ENCODE measurements at regions not wholly inside any gene's neighbourhood (a gene's known extent, or its start where the extent isn't known, plus 50 kb on each side); places are given as distances from the start of the nearest gene placed in this dataset.

DNA sequence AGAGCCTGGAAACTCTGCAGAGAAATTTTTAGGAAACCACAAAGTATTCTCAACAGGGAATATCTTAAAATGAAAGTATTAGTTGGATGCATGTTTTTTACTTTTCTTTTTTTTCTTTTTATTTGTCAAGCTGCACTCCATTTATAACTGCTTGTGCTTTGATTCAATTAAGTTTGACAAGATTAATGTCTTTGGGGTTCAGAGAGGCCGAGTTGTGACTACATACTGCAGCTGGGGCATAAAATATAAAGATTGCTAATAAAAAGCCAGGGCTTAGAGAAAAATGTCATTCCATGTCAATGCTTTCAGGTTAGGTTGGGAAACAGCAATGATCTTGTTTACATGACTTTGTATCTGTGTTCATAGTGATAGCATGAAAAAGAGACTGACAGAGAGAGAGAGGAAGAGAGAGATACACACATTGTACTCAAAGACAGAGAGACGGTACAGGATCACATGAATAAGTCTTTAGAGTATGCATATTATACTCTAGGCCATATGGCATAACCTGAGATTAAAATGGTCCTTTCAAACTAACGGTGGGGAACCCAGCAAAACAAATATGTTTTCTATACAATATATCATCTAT, 1022.3 kb upstream of the CNTNAP5 start:
- no peak overlapping the region for H3K27ac ChIP-seq (ENCODE audit: low read depth, low read length)
- H3K9me3 ChIP-seq (ENCODE audit: control insufficient read depth, insufficient read depth, low read length) = peaks cover 3% of the 10 kb centered on the region; the same call in 1 of the 2 replicates
- H3K4me1 ChIP-seq (ENCODE audit: control insufficient read depth, low read length) = no peaks in the 10 kb centered on the region
- TF ChIP-seq EZH2phosphoT487 (IDR thresholded peaks at IDR 0.05; ENCODE audit: borderline replicate concordance, low read length) = no peak
- TF ChIP-seq, protein P1, sequence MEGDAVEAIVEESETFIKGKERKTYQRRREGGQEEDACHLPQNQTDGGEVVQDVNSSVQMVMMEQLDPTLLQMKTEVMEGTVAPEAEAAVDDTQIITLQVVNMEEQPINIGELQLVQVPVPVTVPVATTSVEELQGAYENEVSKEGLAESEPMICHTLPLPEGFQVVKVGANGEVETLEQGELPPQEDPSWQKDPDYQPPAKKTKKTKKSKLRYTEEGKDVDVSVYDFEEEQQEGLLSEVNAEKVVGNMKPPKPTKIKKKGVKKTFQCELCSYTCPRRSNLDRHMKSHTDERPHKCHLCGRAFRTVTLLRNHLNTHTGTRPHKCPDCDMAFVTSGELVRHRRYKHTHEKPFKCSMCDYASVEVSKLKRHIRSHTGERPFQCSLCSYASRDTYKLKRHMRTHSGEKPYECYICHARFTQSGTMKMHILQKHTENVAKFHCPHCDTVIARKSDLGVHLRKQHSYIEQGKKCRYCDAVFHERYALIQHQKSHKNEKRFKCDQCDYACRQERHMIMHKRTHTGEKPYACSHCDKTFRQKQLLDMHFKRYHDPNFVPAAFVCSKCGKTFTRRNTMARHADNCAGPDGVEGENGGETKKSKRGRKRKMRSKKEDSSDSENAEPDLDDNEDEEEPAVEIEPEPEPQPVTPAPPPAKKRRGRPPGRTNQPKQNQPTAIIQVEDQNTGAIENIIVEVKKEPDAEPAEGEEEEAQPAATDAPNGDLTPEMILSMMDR (IDR thresholded peaks at IDR 0.05; ENCODE audit: low read depth, low read length, poor library complexity, severe bottlenecking) = no peak
- H3K4me2 ChIP-seq (ENCODE audit: low read length) = no peak overlapping the region
- H3K36me3 ChIP-seq (ENCODE audit: control insufficient read depth, low read length) = no peaks in the 10 kb centered on the region
- no peaks in the 10 kb centered on the region for H3K9me2 ChIP-seq (replicated peaks; ENCODE audit: control insufficient read depth, low read length)
- H4K20me1 ChIP-seq (ENCODE audit: control insufficient read depth, insufficient read depth, low read depth, low read length) = no peaks in the 10 kb centered on the region
- H3K4me3 ChIP-seq (ENCODE audit: low read length) = no peak overlapping the region
- H3K27me3 ChIP-seq (ENCODE audit: control insufficient read depth, low read length) = no peaks in the 10 kb centered on the region
- no peaks in the 10 kb centered on the region for H3K79me2 ChIP-seq (ENCODE audit: control insufficient read depth, low read length)
- no peaks in the 10 kb centered on the region for H3F3A ChIP-seq (ENCODE audit: control insufficient read depth, insufficient read depth)

DNA sequence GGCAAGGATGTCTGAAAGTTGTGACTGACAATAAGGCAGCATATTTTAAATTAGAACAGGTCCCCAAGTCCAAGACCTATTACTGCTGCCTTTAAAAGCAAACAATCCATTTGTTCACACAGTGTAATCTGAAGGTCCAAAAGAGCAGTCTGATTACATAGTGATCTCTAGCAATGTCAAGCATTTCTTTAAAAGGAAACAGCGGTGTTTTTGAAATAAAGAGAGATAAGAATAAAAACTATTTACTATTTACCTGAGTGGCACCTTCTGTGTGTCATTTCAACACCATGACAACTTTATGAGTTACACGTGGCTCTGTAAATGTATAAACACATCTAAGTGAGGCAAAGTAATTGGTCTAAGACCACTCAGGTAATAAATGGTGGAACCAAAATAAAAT, 1009.9 kb upstream of the CNTNAP5 start:
- H3K27ac ChIP-seq (ENCODE audit: low read depth, low read length) = no peak overlapping the region
- H3K4me2 ChIP-seq (ENCODE audit: low read length) = no peak overlapping the region
- no peak overlapping the region for H3K4me3 ChIP-seq (ENCODE audit: low read length)
- no peaks in the 10 kb centered on the region for H3K79me2 ChIP-seq (ENCODE audit: control insufficient read depth, low read length)
- H3K36me3 ChIP-seq (ENCODE audit: control insufficient read depth, low read length) = no peaks in the 10 kb centered on the region
- H3F3A ChIP-seq (ENCODE audit: control insufficient read depth, insufficient read depth) = no peaks in the 10 kb centered on the region
- H3K9me3 ChIP-seq (ENCODE audit: control insufficient read depth, insufficient read depth, low read length) = no peaks in the 10 kb centered on the region
- H3K9me2 ChIP-seq (replicated peaks; ENCODE audit: control insufficient read depth, low read length) = no peaks in the 10 kb centered on the region
- H3K27me3 ChIP-seq (ENCODE audit: control insufficient read depth, low read length) = no peaks in the 10 kb centered on the region
- TF ChIP-seq, protein P1 (IDR thresholded peaks at IDR 0.05; ENCODE audit: low read depth, low read length, poor library complexity, severe bottlenecking) = no peak
- TF ChIP-seq EZH2phosphoT487 (IDR thresholded peaks at IDR 0.05; ENCODE audit: borderline replicate concordance, low read length) = no peak
- no peaks in the 10 kb centered on the region for H4K20me1 ChIP-seq (ENCODE audit: control insufficient read depth, insufficient read depth, low read depth, low read length)
- no peaks in the 10 kb centered on the region for H3K4me1 ChIP-seq (ENCODE audit: control insufficient read depth, low read length)

DNA sequence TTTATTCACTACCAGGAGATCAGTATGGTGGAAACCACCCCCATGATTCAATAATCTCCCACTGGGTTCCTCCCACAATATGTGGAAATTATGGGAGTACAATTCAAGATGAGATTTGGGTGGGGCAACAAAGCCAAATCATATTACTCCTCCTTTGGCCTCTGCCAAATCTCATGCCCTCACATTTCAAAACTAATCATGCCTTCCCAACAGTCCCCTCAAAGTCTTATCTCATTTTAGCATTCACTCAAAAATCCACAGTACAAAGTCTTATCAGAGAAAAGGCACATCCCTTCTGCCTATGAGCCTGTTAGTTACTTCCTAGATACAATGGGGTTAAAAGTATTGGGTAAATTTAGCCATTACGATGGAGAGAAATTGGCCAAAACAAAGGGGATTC, 989.5 kb upstream of the CNTNAP5 start:
- no peak for TF ChIP-seq EZH2phosphoT487 (IDR thresholded peaks at IDR 0.05; ENCODE audit: borderline replicate concordance, low read length)
- TF ChIP-seq, protein P1 (IDR thresholded peaks at IDR 0.05; ENCODE audit: low read depth, low read length, poor library complexity, severe bottlenecking) = no peak
- no peaks in the 10 kb centered on the region for H3K27me3 ChIP-seq (ENCODE audit: control insufficient read depth, low read length)
- H3K4me2 ChIP-seq (ENCODE audit: low read length) = no peak overlapping the region
- no peaks in the 10 kb centered on the region for H3K79me2 ChIP-seq (ENCODE audit: control insufficient read depth, low read length)
- no peak overlapping the region for H3K4me3 ChIP-seq (ENCODE audit: low read length)
- H3K36me3 ChIP-seq (ENCODE audit: control insufficient read depth, low read length) = no peaks in the 10 kb centered on the region
- H3F3A ChIP-seq (ENCODE audit: control insufficient read depth, insufficient read depth) = no peaks in the 10 kb centered on the region
- no peaks in the 10 kb centered on the region for H3K9me3 ChIP-seq (ENCODE audit: control insufficient read depth, insufficient read depth, low read length)
- no peak overlapping the region for H3K27ac ChIP-seq (ENCODE audit: low read depth, low read length)
- no peaks in the 10 kb centered on the region for H3K9me2 ChIP-seq (replicated peaks; ENCODE audit: control insufficient read depth, low read length)
- no peaks in the 10 kb centered on the region for H4K20me1 ChIP-seq (ENCODE audit: control insufficient read depth, insufficient read depth, low read depth, low read length)
- no peaks in the 10 kb centered on the region for H3K4me1 ChIP-seq (ENCODE audit: control insufficient read depth, low read length)
